Thyroid gland (tissue), 4 donors: ENCODE measurements at regions not wholly inside any gene's neighbourhood (a gene's known extent, or its start where the extent isn't known, plus 50 kb on each side); places are given as distances from the start of the nearest gene placed in this dataset.

Experiments used
- DNase-seq, 2 donors: peaks; one replicate each; pipeline ENCODE4 v3.0.0-alpha.2; 2019
- H3K27ac ChIP-seq, 3 donors: fragments of 200-600 bp; sonication (generic); 1 replicate in 2 of 3; 2 replicates in 1 of 3; pipeline ENCODE4 v1.5.1; 2016 to 2019; ENCODE audit warnings: mild to moderate bottlenecking in 1 of 3, moderate library complexity in 1 of 3
- H3K27me3 ChIP-seq: fragments of 200-600 bp; sonication (generic); one replicate; pipeline ENCODE4 v1.5.1; 2019
- H3K36me3 ChIP-seq, 2 donors: fragments of 200-600 bp; sonication (generic); one replicate each; pipeline ENCODE4 v1.5.1; 2016 to 2019
- H3K4me1 ChIP-seq, 2 donors: fragments of 200-600 bp; sonication (generic); one replicate each; pipeline ENCODE4 v1.5.1; 2017 to 2019
- H3K4me3 ChIP-seq, 3 donors: fragments of 200-600 bp; sonication (generic); replicated peaks in 1 of 3; 1 replicate in 2 of 3; 2 replicates in 1 of 3; pipeline ENCODE4 v1.5.1; 2016; ENCODE audit warnings: mild to moderate bottlenecking in 1 of 3
- H3K9me3 ChIP-seq: fragments of 200-600 bp; sonication (generic); one replicate; pipeline ENCODE4 v1.5.1; 2017
- POLR2A ChIP-seq, 2 donors: fragments of 450-650 bp; IDR thresholded peaks; one replicate each; pipeline ENCODE4 v1.6.1; 2017; ENCODE audit warnings: antibody characterized with exemption in 2 of 2, mild to moderate bottlenecking in 2 of 2, moderate library complexity in 1 of 2
- WGBS, 2 donors: methylation state at CpG; one replicate each; pipeline ENCODE4 v1.1.5; 2017; 5-methylcytosine and 5-hydroxymethylcytosine counted together
- intact Hi-C: fragments of 100-400 bp; cut with DNase I; formaldehyde crosslinking; loops from one replicate; pipeline ENCODE4 v1.15.1; 2023
- TF ChIP-seq, protein P1 (sequence below), 6 experiments: fragments of 200-600 bp in 3 of 6; fragments of 450-650 bp in 3 of 6; sonication (generic) in 3 of 6; IDR thresholded peaks; one replicate each; pipeline ENCODE4 v1.5.1; 2016 to 2019; ENCODE audit warnings: antibody characterized with exemption in 6 of 6, mild to moderate bottlenecking in 2 of 6, inconsistent platforms in 1 of 6, moderate library complexity in 1 of 6

- intact Hi-C loops = no loop called here
- DNase-seq = no peak
- Histone ChIP-seq H3K9me3 (no peaks in the 10 kb centered on the region), H3K36me3 (no peaks in the 10 kb centered on the region), H3K27ac (no peak overlapping the region), H3K4me3 (no peak overlapping the region), H3K27me3 (no peaks in the 10 kb centered on the region), H3K4me1 (no peaks in the 10 kb centered on the region)
- TF ChIP-seq POLR2A (IDR thresholded peaks at IDR 0.05) = no peak
- TF ChIP-seq, protein P1, sequence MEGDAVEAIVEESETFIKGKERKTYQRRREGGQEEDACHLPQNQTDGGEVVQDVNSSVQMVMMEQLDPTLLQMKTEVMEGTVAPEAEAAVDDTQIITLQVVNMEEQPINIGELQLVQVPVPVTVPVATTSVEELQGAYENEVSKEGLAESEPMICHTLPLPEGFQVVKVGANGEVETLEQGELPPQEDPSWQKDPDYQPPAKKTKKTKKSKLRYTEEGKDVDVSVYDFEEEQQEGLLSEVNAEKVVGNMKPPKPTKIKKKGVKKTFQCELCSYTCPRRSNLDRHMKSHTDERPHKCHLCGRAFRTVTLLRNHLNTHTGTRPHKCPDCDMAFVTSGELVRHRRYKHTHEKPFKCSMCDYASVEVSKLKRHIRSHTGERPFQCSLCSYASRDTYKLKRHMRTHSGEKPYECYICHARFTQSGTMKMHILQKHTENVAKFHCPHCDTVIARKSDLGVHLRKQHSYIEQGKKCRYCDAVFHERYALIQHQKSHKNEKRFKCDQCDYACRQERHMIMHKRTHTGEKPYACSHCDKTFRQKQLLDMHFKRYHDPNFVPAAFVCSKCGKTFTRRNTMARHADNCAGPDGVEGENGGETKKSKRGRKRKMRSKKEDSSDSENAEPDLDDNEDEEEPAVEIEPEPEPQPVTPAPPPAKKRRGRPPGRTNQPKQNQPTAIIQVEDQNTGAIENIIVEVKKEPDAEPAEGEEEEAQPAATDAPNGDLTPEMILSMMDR (IDR thresholded peaks at IDR 0.05) = no peak
- 81% methylated on average over 15 of the region's 15 CpGs for WGBS, 2 donors
These were observed 300.9 kb downstream of the C16orf95 start for GRCh38 chr16:87016046-87017035.

DNA sequence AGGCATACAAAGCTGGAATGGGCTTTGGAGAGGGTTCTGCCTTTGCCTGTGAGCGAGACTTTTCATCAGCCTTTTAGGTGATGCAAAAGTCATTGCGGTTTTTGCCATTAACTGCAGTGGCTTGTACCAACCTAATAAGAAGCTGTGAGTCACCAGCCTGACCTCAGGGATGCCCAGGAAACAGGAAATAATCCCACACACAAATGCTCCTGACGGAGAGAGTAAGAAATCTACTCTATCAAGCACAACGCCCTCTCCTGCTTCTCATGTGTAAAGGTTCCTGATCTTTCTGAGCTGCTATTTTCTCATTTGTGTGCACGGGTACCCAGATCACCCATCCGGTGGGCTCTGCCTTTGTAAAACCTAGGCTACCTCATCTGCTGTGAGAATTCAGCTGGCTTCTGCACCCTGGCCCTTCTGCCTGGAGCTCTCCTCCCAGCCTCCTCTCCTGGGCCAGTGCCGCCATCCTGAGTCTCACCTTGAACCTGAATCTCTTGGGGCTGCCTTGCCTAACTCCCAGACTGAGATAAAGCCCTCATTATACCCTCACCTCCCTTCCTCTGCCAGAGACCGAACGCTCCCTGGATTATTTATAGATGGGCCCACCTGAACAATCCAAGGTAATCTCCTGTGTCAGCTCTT lies 299.7 kb downstream of the C16orf95 start:
- Histone ChIP-seq H3K4me1 (no peaks in the 10 kb centered on the region), H3K36me3 (no peaks in the 10 kb centered on the region), H3K4me3 (no peak overlapping the region), H3K9me3 (no peaks in the 10 kb centered on the region), H3K27ac (no peak overlapping the region), H3K27me3 (no peaks in the 10 kb centered on the region)
- DNase-seq = no peak
- WGBS, 2 donors = 61 to 65% methylated on average over 9 of the region's 9 CpGs
- intact Hi-C loops = no loop called here
- TF ChIP-seq POLR2A (IDR thresholded peaks at IDR 0.05) = no peak

- H3K4me3 ChIP-seq = no peak overlapping the region
- DNase-seq = no peak
- TF ChIP-seq POLR2A (IDR thresholded peaks at IDR 0.05) = no peak
- TF ChIP-seq, protein P1 (IDR thresholded peaks at IDR 0.05) = no peak
- H3K4me1 ChIP-seq = no peaks in the 10 kb centered on the region
- no peak overlapping the region for H3K27ac ChIP-seq
- 86 to 92% methylated on average over 1 of the region's 1 CpG for WGBS, 2 donors
- no peaks in the 10 kb centered on the region for H3K9me3 ChIP-seq
- H3K36me3 ChIP-seq = no peaks in the 10 kb centered on the region
- H3K27me3 ChIP-seq = no peaks in the 10 kb centered on the region
- intact Hi-C loops = no loop called here
These were observed 291.5 kb downstream of the C16orf95 start for GRCh38 chr16:87025676-87026075.

- intact Hi-C loops = no loop called here
- H3K27ac ChIP-seq = no peak overlapping the region
- H3K4me3 ChIP-seq = no peak overlapping the region
- 80 to 86% methylated on average over 9 to 10 of the region's 16 CpGs for WGBS, 2 donors
- H3K27me3 ChIP-seq = no peaks in the 10 kb centered on the region
- no peaks in the 10 kb centered on the region for H3K4me1 ChIP-seq
- TF ChIP-seq POLR2A (IDR thresholded peaks at IDR 0.05) = no peak
- TF ChIP-seq, protein P1 (IDR thresholded peaks at IDR 0.05) = no peak
- no peak for DNase-seq
- H3K9me3 ChIP-seq = no peaks in the 10 kb centered on the region
- no peaks in the 10 kb centered on the region for H3K36me3 ChIP-seq
These were observed 290.1 kb downstream of the C16orf95 start for GRCh38 chr16:87027056-87027616.

GRCh38 chr16:87028481-87029320 lies 288.5 kb downstream of the C16orf95 start:
- 82 to 92% methylated on average over 13 to 14 of the region's 14 CpGs for WGBS, 2 donors
- H3K27me3 ChIP-seq = no peaks in the 10 kb centered on the region
- no peak overlapping the region for H3K4me3 ChIP-seq
- TF ChIP-seq, protein P1 (IDR thresholded peaks at IDR 0.05) = no peak
- no peak for TF ChIP-seq POLR2A (IDR thresholded peaks at IDR 0.05)
- H3K27ac ChIP-seq = no peak overlapping the region
- no peaks in the 10 kb centered on the region for H3K36me3 ChIP-seq
- no peak for DNase-seq
- H3K4me1 ChIP-seq = no peaks in the 10 kb centered on the region
- H3K9me3 ChIP-seq = no peaks in the 10 kb centered on the region
- intact Hi-C loops = no loop called here
